K562 (cell line): ENCODE measurements at regions not wholly inside any gene's neighbourhood (a gene's known extent, or its start where the extent isn't known, plus 50 kb on each side); places are given as distances from the start of the nearest gene placed in this dataset.

ENCODE experiments used
- CCAR2 ChIP-seq: fragments of 200-400 bp; formaldehyde crosslinking; IDR thresholded peaks from 2 replicates; pipeline ENCODE4 v1.6.1; 2017; ENCODE audit warnings: mild to moderate bottlenecking, low read depth, low read length
- GTF2F1 ChIP-seq: IDR thresholded peaks from 2 replicates; pipeline ENCODE4 v1.6.1; 2011; ENCODE audit warnings: low read depth, low read length, improper control_type of control experiment
- NRF1 ChIP-seq, 2 experiments: fragments of 450-650 bp; IDR thresholded peaks in 1 of 2; conservative IDR thresholded peaks in 1 of 2; 2 replicates each; pipeline ENCODE4 v1.6.1; 2014; ENCODE audit warnings: mild to moderate bottlenecking in 2 of 2
- SP2 ChIP-seq: IDR thresholded peaks from 2 replicates; pipeline ENCODE4 v1.6.1; 2011; ENCODE audit warnings: mild to moderate bottlenecking, low read depth, low read length, moderate library complexity; ENCODE audit not compliant: poor library complexity, severe bottlenecking; ENCODE audit errors: extremely low read depth
- SREBF2 ChIP-seq: sonication (generic); formaldehyde crosslinking; IDR thresholded peaks from 2 replicates; pipeline ENCODE4 v1.4.0; 2020; ENCODE audit warnings: mild to moderate bottlenecking, missing genetic modification reagents
- STAG1 ChIP-seq: sonication (generic); formaldehyde crosslinking; IDR thresholded peaks from 2 replicates; pipeline ENCODE4 v1.5.0; 2020; ENCODE audit warnings: missing genetic modification reagents, borderline replicate concordance

- TF ChIP-seq NRF1 (conservative IDR thresholded peaks at IDR 0.05 in 1 of 2, IDR thresholded peaks at IDR 0.05 in 1 of 2) (no peak), SREBF2 (CRISPR knock-in tag) (no peak), SP2 (no peak), STAG1 (CRISPR knock-in tag) (no peak), CCAR2 (no peak), GTF2F1 (no peak)
Measured at GRCh38 chr7:45417735-45418134, 156.4 kb upstream of the ADCY1 start.
